HCT116 (cell line): ENCODE measurements at regions not wholly inside any gene's neighbourhood (a gene's known extent, or its start where the extent isn't known, plus 50 kb on each side); places are given as distances from the start of the nearest gene placed in this dataset.

Source experiments
- ATAC-seq: fragments of 200-7000 bp; cut with Tn5 transposase; 2 replicates; pipeline ENCODE4 v1.9.1; 2020; ENCODE audit warnings: mild to moderate bottlenecking, moderate library complexity
- BruUV-seq: library from RNA; stranded (reverse); fragments of 400-500 nt; replicated peaks from 2 replicates; lab custom pipeline; 2021; lab: Mats Ljungman, UMichigan
- CTCF ChIA-PET: fragments of 300-600 bp; sonication (Branson Sonifier 250); formaldehyde crosslinking; loops from one replicate; lab custom pipeline; 2021; ENCODE audit warnings: antibody characterized with exemption; lab: Charles Lee
- POLR2A ChIA-PET: fragments of 300-600, 350-600 bp; sonication (Branson Sonifier 250); formaldehyde crosslinking; loops from one replicate; lab custom pipeline; 2021; ENCODE audit warnings: antibody characterized with exemption; lab: Charles Lee
- RAD21 ChIA-PET, 2 experiments: fragments of 300-600 bp; sonication (Branson Sonifier 250); formaldehyde crosslinking; loops; one replicate each; lab custom pipeline; 2023; ENCODE audit warnings: low total read pairs in 2 of 2; ENCODE audit not compliant: uncharacterized antibody in 2 of 2, unreplicated experiment in 2 of 2, low non-redundant PET in 1 of 2; lab: Charles Lee
- DNase-seq: peaks from one replicate; pipeline ENCODE4 v3.0.0-alpha.2; 2010; ENCODE audit warnings: low read depth, low spot score
- H2AFZ ChIP-seq: fragments of 200-600 bp; shearing (Covaris generic), sonication (generic); 2 replicates; pipeline ENCODE4 v1.6.1; 2017; ENCODE audit warnings: low read depth, mixed run types, mixed read lengths, antibody characterized with exemption, low read length; ENCODE audit not compliant: poor library complexity, severe bottlenecking
- H3K27ac ChIP-seq: 2 replicates; pipeline ENCODE4 v1.5.1; 2012; ENCODE audit warnings: low read depth, low read length
- H3K27me3 ChIP-seq: fragments of 200-600 bp; sonication (generic); 2 replicates; pipeline ENCODE4 v1.6.1; 2016; ENCODE audit warnings: mixed run types, low read length, mixed read lengths; ENCODE audit not compliant: insufficient read depth
- H3K36me3 ChIP-seq, 2 experiments: fragments of 200-500 bp in 1 of 2; fragments of 200-600 bp in 1 of 2; sonication (Bioruptor generic) in 1 of 2; sonication (generic) in 1 of 2; 2 replicates each; pipeline versions ENCODE4 v1.5.1 to v1.6.1; 2014 to 2016; ENCODE audit warnings: low read length in 2 of 2, inconsistent platforms in 1 of 2, mixed read lengths in 1 of 2, mixed run types in 1 of 2; ENCODE audit not compliant: insufficient read depth in 2 of 2, control insufficient read depth in 1 of 2
- H3K4me1 ChIP-seq, 2 experiments: fragments of 200-600 bp in 1 of 2; sonication (generic) in 1 of 2; 2 replicates each; pipeline versions ENCODE4 v1.5.1 to v1.6.1; 2012 to 2017; ENCODE audit warnings: low read length in 2 of 2, inconsistent platforms in 1 of 2, mild to moderate bottlenecking in 1 of 2, mixed read lengths in 1 of 2, mixed run types in 1 of 2, moderate library complexity in 1 of 2; ENCODE audit not compliant: insufficient read depth in 2 of 2, control insufficient read depth in 1 of 2
- H3K4me2 ChIP-seq: fragments of 200-600 bp; sonication (generic); 2 replicates; pipeline ENCODE4 v1.6.1; 2017; ENCODE audit warnings: mixed run types, low read length, mixed read lengths
- H3K4me3 ChIP-seq, 2 experiments: fragments of 200-600 bp in 1 of 2; sonication (generic) in 1 of 2; replicated peaks in 1 of 2; 2 replicates each; pipeline ENCODE4 v1.5.1; 2011 to 2016; ENCODE audit warnings: low read length in 2 of 2, control low read depth in 1 of 2, low read depth in 1 of 2, mild to moderate bottlenecking in 1 of 2, mixed read lengths in 1 of 2, mixed run types in 1 of 2
- H3K79me2 ChIP-seq: fragments of 200-600 bp; sonication (generic); 2 replicates; pipeline ENCODE4 v1.6.1; 2017; ENCODE audit warnings: mild to moderate bottlenecking, mixed run types, low read length, moderate library complexity, mixed read lengths; ENCODE audit not compliant: insufficient read depth
- H3K9ac ChIP-seq: fragments of 200-600 bp; sonication (generic); 2 replicates; pipeline ENCODE4 v1.6.1; 2016; ENCODE audit warnings: low read length, mixed read lengths
- H3K9me2 ChIP-seq: fragments of 200-600 bp; sonication (generic), shearing (Covaris generic); 2 replicates; pipeline ENCODE4 v1.6.1; 2017; ENCODE audit warnings: mixed run types, mild to moderate bottlenecking, moderate library complexity; ENCODE audit not compliant: insufficient read depth
- H3K9me3 ChIP-seq, 2 experiments: fragments of 200-500 bp in 1 of 2; fragments of 200-600 bp in 1 of 2; sonication (Bioruptor generic) in 1 of 2; sonication (generic) in 1 of 2; 2 replicates each; pipeline ENCODE4 v1.6.1; 2014 to 2017; ENCODE audit warnings: low read length in 2 of 2, mixed read lengths in 2 of 2, inconsistent platforms in 1 of 2, low read depth in 1 of 2, mild to moderate bottlenecking in 1 of 2, mixed run types in 1 of 2, moderate library complexity in 1 of 2; ENCODE audit not compliant: control insufficient read depth in 1 of 2, insufficient read depth in 1 of 2
- H4K20me1 ChIP-seq: fragments of 200-600 bp; sonication (generic), shearing (Covaris generic); 2 replicates; pipeline ENCODE4 v1.6.1; 2017; ENCODE audit warnings: mixed run types, mild to moderate bottlenecking, moderate library complexity; ENCODE audit not compliant: insufficient read depth
- CBX3 ChIP-seq: IDR thresholded peaks from 2 replicates; pipeline ENCODE4 v1.6.1; 2012; ENCODE audit warnings: low read depth
- EZH2phosphoT487 ChIP-seq: fragments of 200-600 bp; IDR thresholded peaks from 2 replicates; pipeline ENCODE4 v1.6.1; 2018; ENCODE audit warnings: antibody characterized with exemption, borderline replicate concordance
- POLR2AphosphoS5 ChIP-seq: IDR thresholded peaks from 2 replicates; pipeline ENCODE4 v1.6.1; 2011; ENCODE audit warnings: mild to moderate bottlenecking, low read depth, low read length, moderate library complexity
- RAD21 ChIP-seq: IDR thresholded peaks from 2 replicates; pipeline ENCODE4 v1.6.1; 2012; ENCODE audit warnings: low read depth, mild to moderate bottlenecking
- SIN3A ChIP-seq: IDR thresholded peaks from 2 replicates; pipeline ENCODE4 v1.6.1; 2012; ENCODE audit warnings: low read depth
- SRF ChIP-seq: IDR thresholded peaks from 2 replicates; pipeline ENCODE4 v1.6.1; 2012; ENCODE audit warnings: low read depth
- TCF7L2 ChIP-seq: IDR thresholded peaks from 2 replicates; pipeline ENCODE4 v1.7.0; 2011; ENCODE audit warnings: borderline replicate concordance, inconsistent platforms; ENCODE audit not compliant: insufficient read depth, insufficient read length; ENCODE audit errors: extremely low read depth
- ZFX ChIP-seq: fragments of 450-650 bp; IDR thresholded peaks from 2 replicates; pipeline ENCODE4 v1.6.1; 2017
- ZNF274 ChIP-seq: fragments of 200-500 bp; sonication (Bioruptor generic); IDR thresholded peaks from 2 replicates; pipeline ENCODE4 v1.6.1; 2014; ENCODE audit warnings: mild to moderate bottlenecking, low read depth, low read length, inconsistent platforms
- intact Hi-C: fragments of 100-400 bp; cut with micrococcal nuclease; formaldehyde crosslinking; loops from 2 replicates; pipeline ENCODE4 v1.10.0; 2022
- TF ChIP-seq, protein P1 (sequence below): IDR thresholded peaks from 2 replicates; pipeline ENCODE4 v1.6.1; 2012
- TF ChIP-seq, protein P2 (sequence below), 3 experiments: fragments of 200-600 bp in 1 of 3; sonication (generic) in 1 of 3; IDR thresholded peaks in 2 of 3; conservative IDR thresholded peaks in 1 of 3; 2 replicates each; pipeline ENCODE4 v1.5.1; 2012 to 2017; ENCODE audit warnings: low read depth in 2 of 3, low read length in 2 of 3, antibody characterized with exemption in 1 of 3, borderline replicate concordance in 1 of 3, control low read depth in 1 of 3, mild to moderate bottlenecking in 1 of 3, mixed read lengths in 1 of 3, mixed run types in 1 of 3, moderate library complexity in 1 of 3; ENCODE audit not compliant: insufficient read depth in 1 of 3
- TF ChIP-seq, protein P3 (sequence below): IDR thresholded peaks from 2 replicates; pipeline ENCODE4 v1.6.1; 2012; ENCODE audit warnings: low read depth

GRCh38 chr5:142399891-142400290 lies 75.1 kb upstream of the SPRY4 start:
- no peak for TF ChIP-seq SIN3A
- TF ChIP-seq, all 23 proteins: peak for 0
- no TSS peak for BruUV-seq
- Histone ChIP-seq H3K79me2 (no peaks in the 10 kb centered on the region), H3K4me3 (no peak overlapping the region), H3K4me1 (peaks cover 21 to 29% of the 10 kb centered on the region in 2 experiments), H3K36me3 (no peaks in the 10 kb centered on the region), H3K9me2 (no peaks in the 10 kb centered on the region), H3K9ac (no peak overlapping the region), H2AFZ (no peak overlapping the region), H3K4me2 (no peak overlapping the region), H3K27me3 (no peaks in the 10 kb centered on the region), H4K20me1 (no peaks in the 10 kb centered on the region), H3K27ac (no peak overlapping the region), H3K9me3 (no peaks in the 10 kb centered on the region)
- CTCF ChIA-PET = interaction anchor here (0.8 kb wide), 1 partner anchor 149 kb away, joined by 3 read pairs; no protein-coding TSS in a partner anchor
- ATAC-seq (no peak), DNase-seq (no peak)
- POLR2A ChIA-PET = interaction anchor here (1.5 kb wide), 1 partner anchor 9 kb away, joined by 5 read pairs; no protein-coding TSS in a partner anchor
- RAD21 ChIA-PET = no interaction called here
- intact Hi-C loops = no loop called here

DNA sequence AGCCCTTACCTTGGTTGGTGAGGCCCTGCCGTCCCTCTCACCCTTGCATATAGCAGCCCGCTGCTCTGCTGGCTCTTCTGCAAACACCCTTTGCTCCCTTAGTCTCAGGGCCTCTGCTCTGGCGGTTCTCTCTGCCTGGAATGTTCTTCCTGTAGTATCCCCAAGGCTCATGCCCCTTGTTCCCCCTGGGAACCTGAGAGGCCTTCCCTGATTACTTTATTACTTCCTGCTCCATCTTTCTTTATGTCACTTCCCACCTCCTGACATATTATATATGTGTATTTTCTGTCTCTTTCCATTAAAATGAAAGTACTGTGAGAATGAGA lies 73.9 kb upstream of the SPRY4 start:
- no TSS peak for BruUV-seq
- RAD21 ChIA-PET = no interaction called here
- no peak for DNase-seq
- H3K4me3 ChIP-seq = no peak overlapping the region
- H3K36me3 ChIP-seq = no peaks in the 10 kb centered on the region
- no peaks in the 10 kb centered on the region for H3K27me3 ChIP-seq
- CTCF ChIA-PET = no interaction called here
- no peak overlapping the region for H3K9ac ChIP-seq
- no peak overlapping the region for H3K27ac ChIP-seq
- no peaks in the 10 kb centered on the region for H3K79me2 ChIP-seq
- H3K9me2 ChIP-seq = no peaks in the 10 kb centered on the region
- intact Hi-C loops = no loop called here
- no peak overlapping the region for H2AFZ ChIP-seq
- TF ChIP-seq POLR2AphosphoS5 (no peak), SRF (no peak), ZFX (no peak), TCF7L2 (no peak), ZNF274 (no peak), RAD21 (no peak), EZH2phosphoT487 (no peak), CBX3 (no peak)
- TF ChIP-seq, protein P1, sequence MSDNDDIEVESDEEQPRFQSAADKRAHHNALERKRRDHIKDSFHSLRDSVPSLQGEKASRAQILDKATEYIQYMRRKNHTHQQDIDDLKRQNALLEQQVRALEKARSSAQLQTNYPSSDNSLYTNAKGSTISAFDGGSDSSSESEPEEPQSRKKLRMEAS = no peak
- TF ChIP-seq, protein P2, sequence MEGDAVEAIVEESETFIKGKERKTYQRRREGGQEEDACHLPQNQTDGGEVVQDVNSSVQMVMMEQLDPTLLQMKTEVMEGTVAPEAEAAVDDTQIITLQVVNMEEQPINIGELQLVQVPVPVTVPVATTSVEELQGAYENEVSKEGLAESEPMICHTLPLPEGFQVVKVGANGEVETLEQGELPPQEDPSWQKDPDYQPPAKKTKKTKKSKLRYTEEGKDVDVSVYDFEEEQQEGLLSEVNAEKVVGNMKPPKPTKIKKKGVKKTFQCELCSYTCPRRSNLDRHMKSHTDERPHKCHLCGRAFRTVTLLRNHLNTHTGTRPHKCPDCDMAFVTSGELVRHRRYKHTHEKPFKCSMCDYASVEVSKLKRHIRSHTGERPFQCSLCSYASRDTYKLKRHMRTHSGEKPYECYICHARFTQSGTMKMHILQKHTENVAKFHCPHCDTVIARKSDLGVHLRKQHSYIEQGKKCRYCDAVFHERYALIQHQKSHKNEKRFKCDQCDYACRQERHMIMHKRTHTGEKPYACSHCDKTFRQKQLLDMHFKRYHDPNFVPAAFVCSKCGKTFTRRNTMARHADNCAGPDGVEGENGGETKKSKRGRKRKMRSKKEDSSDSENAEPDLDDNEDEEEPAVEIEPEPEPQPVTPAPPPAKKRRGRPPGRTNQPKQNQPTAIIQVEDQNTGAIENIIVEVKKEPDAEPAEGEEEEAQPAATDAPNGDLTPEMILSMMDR (IDR thresholded peaks at IDR 0.05 in 2 of 3, conservative IDR thresholded peaks at IDR 0.05 in 1 of 3; ENCODE audit: borderline replicate concordance in 1 of 3, insufficient read depth in 1 of 3, low read depth in 2 of 3, low read length in 2 of 3) = no peak
- TF ChIP-seq, protein P3, sequence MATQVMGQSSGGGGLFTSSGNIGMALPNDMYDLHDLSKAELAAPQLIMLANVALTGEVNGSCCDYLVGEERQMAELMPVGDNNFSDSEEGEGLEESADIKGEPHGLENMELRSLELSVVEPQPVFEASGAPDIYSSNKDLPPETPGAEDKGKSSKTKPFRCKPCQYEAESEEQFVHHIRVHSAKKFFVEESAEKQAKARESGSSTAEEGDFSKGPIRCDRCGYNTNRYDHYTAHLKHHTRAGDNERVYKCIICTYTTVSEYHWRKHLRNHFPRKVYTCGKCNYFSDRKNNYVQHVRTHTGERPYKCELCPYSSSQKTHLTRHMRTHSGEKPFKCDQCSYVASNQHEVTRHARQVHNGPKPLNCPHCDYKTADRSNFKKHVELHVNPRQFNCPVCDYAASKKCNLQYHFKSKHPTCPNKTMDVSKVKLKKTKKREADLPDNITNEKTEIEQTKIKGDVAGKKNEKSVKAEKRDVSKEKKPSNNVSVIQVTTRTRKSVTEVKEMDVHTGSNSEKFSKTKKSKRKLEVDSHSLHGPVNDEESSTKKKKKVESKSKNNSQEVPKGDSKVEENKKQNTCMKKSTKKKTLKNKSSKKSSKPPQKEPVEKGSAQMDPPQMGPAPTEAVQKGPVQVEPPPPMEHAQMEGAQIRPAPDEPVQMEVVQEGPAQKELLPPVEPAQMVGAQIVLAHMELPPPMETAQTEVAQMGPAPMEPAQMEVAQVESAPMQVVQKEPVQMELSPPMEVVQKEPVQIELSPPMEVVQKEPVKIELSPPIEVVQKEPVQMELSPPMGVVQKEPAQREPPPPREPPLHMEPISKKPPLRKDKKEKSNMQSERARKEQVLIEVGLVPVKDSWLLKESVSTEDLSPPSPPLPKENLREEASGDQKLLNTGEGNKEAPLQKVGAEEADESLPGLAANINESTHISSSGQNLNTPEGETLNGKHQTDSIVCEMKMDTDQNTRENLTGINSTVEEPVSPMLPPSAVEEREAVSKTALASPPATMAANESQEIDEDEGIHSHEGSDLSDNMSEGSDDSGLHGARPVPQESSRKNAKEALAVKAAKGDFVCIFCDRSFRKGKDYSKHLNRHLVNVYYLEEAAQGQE = no peak
- H4K20me1 ChIP-seq = no peaks in the 10 kb centered on the region
- no peak overlapping the region for H3K4me2 ChIP-seq
- ATAC-seq = no peak
- POLR2A ChIA-PET = no interaction called here
- H3K4me1 ChIP-seq = peaks cover 12 to 22% of the 10 kb centered on the region in 2 experiments
- H3K9me3 ChIP-seq = no peaks in the 10 kb centered on the region
